SK-N-SH (cell line): ENCODE measurements at regions not wholly inside any gene's neighbourhood (a gene's known extent, or its start where the extent isn't known, plus 50 kb on each side); places are given as distances from the start of the nearest gene placed in this dataset.

Source experiments
- CTCF ChIA-PET: fragments of 300-600, 350-600 bp; formaldehyde crosslinking; extraction: SDS; loops from one replicate; lab custom pipeline; 2021; lab: Yijun Ruan, JAX
- POLR2A ChIA-PET: fragments of 350-600 bp; sonication (Branson Sonifier 250); formaldehyde crosslinking; extraction: SDS; loops from one replicate; lab custom pipeline; 2020; ENCODE audit warnings: antibody characterized with exemption, inconsistent platforms; lab: Yijun Ruan, JAX
- DNase-seq: peaks from one replicate; pipeline ENCODE4 v3.0.0; 2012
- H2AFZ ChIP-seq: fragments of 200-600 bp; sonication (generic); 2 replicates; pipeline ENCODE4 v1.8.1; 2016; ENCODE audit warnings: antibody characterized with exemption, mild to moderate bottlenecking, low read depth
- H3F3A ChIP-seq: fragments of 200-600 bp; sonication (generic); replicated peaks from 2 replicates; pipeline ENCODE3; 2016; ENCODE audit warnings: antibody characterized with exemption, mild to moderate bottlenecking; ENCODE audit not compliant: insufficient read depth
- H3K27ac ChIP-seq, 2 experiments: fragments of 200-500 bp in 1 of 2; fragments of 200-600 bp in 1 of 2; sonication (Bioruptor generic) in 1 of 2; sonication (generic), shearing (Covaris generic) in 1 of 2; 2 replicates each; pipeline versions ENCODE4 v1.5.1 to v1.6.1; 2014 to 2016; ENCODE audit warnings: low read depth in 2 of 2, inconsistent platforms in 1 of 2, low read length in 1 of 2, mild to moderate bottlenecking in 1 of 2, mixed read lengths in 1 of 2
- H3K27me3 ChIP-seq: fragments of 200-600 bp; sonication (generic), shearing (Covaris generic); 2 replicates; pipeline ENCODE4 v1.6.1; 2016; ENCODE audit warnings: mixed run types; ENCODE audit not compliant: insufficient read depth
- H3K36me3 ChIP-seq, 2 experiments: fragments of 200-500 bp in 1 of 2; fragments of 200-600 bp in 1 of 2; sonication (Bioruptor generic) in 1 of 2; sonication (generic) in 1 of 2; replicated peaks in 1 of 2; 2 replicates each; pipeline versions ENCODE3 to v1.5.1; 2014 to 2016; ENCODE audit warnings: low read length in 1 of 2, mild to moderate bottlenecking in 1 of 2; ENCODE audit not compliant: insufficient read depth in 2 of 2, control insufficient read depth in 1 of 2
- H3K4me1 ChIP-seq, 2 experiments: fragments of 200-500 bp in 1 of 2; fragments of 200-600 bp in 1 of 2; sonication (Bioruptor generic) in 1 of 2; sonication (generic), shearing (Covaris generic) in 1 of 2; 2 replicates each; pipeline versions ENCODE4 v1.5.1 to v1.6.1; 2014 to 2016; ENCODE audit warnings: low read depth in 1 of 2, low read length in 1 of 2, mixed run types in 1 of 2; ENCODE audit not compliant: insufficient read depth in 2 of 2, control insufficient read depth in 1 of 2
- H3K4me2 ChIP-seq: fragments of 200-600 bp; sonication (generic), shearing (Covaris generic); 2 replicates; pipeline ENCODE4 v1.6.1; 2017; ENCODE audit warnings: mixed run types
- H3K4me3 ChIP-seq, 2 experiments: fragments of 200-500 bp in 1 of 2; fragments of 200-600 bp in 1 of 2; sonication (Bioruptor generic) in 1 of 2; sonication (generic), shearing (Covaris generic) in 1 of 2; 2 replicates each; pipeline versions ENCODE4 v1.5.1 to v1.8.1; 2014 to 2016; ENCODE audit warnings: low read depth in 2 of 2, inconsistent platforms in 1 of 2, low read length in 1 of 2, mild to moderate bottlenecking in 1 of 2, mixed read lengths in 1 of 2, moderate library complexity in 1 of 2
- H3K79me2 ChIP-seq: fragments of 200-600 bp; sonication (generic); 2 replicates; pipeline ENCODE4 v1.8.1; 2017; ENCODE audit warnings: mild to moderate bottlenecking; ENCODE audit not compliant: insufficient read depth
- H3K9ac ChIP-seq: fragments of 200-600 bp; sonication (generic); 2 replicates; pipeline ENCODE4 v1.6.1; 2017; ENCODE audit warnings: mixed run types
- H3K9me2 ChIP-seq: fragments of 200-600 bp; sonication (generic); 2 replicates; pipeline ENCODE4 v1.6.1; 2017; ENCODE audit warnings: mixed run types
- H3K9me3 ChIP-seq: fragments of 200-600 bp; sonication (generic); 2 replicates; pipeline ENCODE4 v1.6.1; 2017; ENCODE audit warnings: mixed run types, mild to moderate bottlenecking, moderate library complexity
- H4K20me1 ChIP-seq: fragments of 200-600 bp; sonication (generic); 2 replicates; pipeline ENCODE4 v1.6.1; 2017; ENCODE audit warnings: mild to moderate bottlenecking, mixed run types; ENCODE audit not compliant: insufficient read depth
- CTCF ChIP-seq: fragments of 200-600 bp; sonication (generic); IDR thresholded peaks from 2 replicates; pipeline ENCODE4 v1.6.1; 2017; ENCODE audit warnings: antibody characterized with exemption, mild to moderate bottlenecking, moderate library complexity
- ELF1 ChIP-seq: IDR thresholded peaks from 2 replicates; pipeline ENCODE4 v1.4.0; 2012
- EP300 ChIP-seq, 2 experiments: IDR thresholded peaks; 2 replicates each; pipeline versions ENCODE4 v1.4.0 to v1.6.1; 2012; ENCODE audit warnings: borderline replicate concordance in 1 of 2, low read depth in 1 of 2, low read length in 1 of 2
- FOXJ3 ChIP-seq: sonication (generic); formaldehyde crosslinking; IDR thresholded peaks from 2 replicates; pipeline ENCODE4 v1.5.1; 2020; ENCODE audit warnings: mild to moderate bottlenecking, missing genetic modification reagents
- FOXM1 ChIP-seq: IDR thresholded peaks from 2 replicates; pipeline ENCODE4 v1.4.0; 2012; ENCODE audit warnings: low read depth, mild to moderate bottlenecking
- GATA2 ChIP-seq: sonication (generic); formaldehyde crosslinking; IDR thresholded peaks from 2 replicates; pipeline ENCODE4 v1.5.0; 2020; ENCODE audit warnings: mild to moderate bottlenecking, missing genetic modification reagents
- JUND ChIP-seq: IDR thresholded peaks from 2 replicates; pipeline ENCODE4 v1.4.0; 2012
- MEF2A ChIP-seq: IDR thresholded peaks from 2 replicates; pipeline ENCODE4 v1.4.0; 2012; ENCODE audit warnings: low read depth, borderline replicate concordance
- MXI1 ChIP-seq: IDR thresholded peaks from 2 replicates; pipeline ENCODE4 v1.6.1; 2012; ENCODE audit warnings: mild to moderate bottlenecking, low read depth, low read length, improper control_type of control experiment
- NRF1 ChIP-seq: IDR thresholded peaks from 2 replicates; pipeline ENCODE4 v1.6.1; 2012; ENCODE audit warnings: low read depth, mild to moderate bottlenecking, low read length
- RAD21 ChIP-seq: IDR thresholded peaks from 2 replicates; pipeline ENCODE4 v1.6.1; 2012; ENCODE audit warnings: mild to moderate bottlenecking, low read length
- RFX5 ChIP-seq: IDR thresholded peaks from 2 replicates; pipeline ENCODE4 v1.6.1; 2012; ENCODE audit warnings: mild to moderate bottlenecking, improper control_type of control experiment, low read length
- SIN3A ChIP-seq: IDR thresholded peaks from 2 replicates; pipeline ENCODE4 v1.6.1; 2012; ENCODE audit warnings: low read depth, mild to moderate bottlenecking, low read length, moderate library complexity, borderline replicate concordance
- SMC3 ChIP-seq: IDR thresholded peaks from 2 replicates; pipeline ENCODE4 v1.6.1; 2012; ENCODE audit warnings: low read depth, low read length, improper control_type of control experiment
- TCF12 ChIP-seq: IDR thresholded peaks from 2 replicates; pipeline ENCODE4 v1.4.0; 2012
- TEAD4 ChIP-seq: IDR thresholded peaks from 2 replicates; pipeline ENCODE4 v1.4.0; 2012; ENCODE audit warnings: mild to moderate bottlenecking, borderline replicate concordance; ENCODE audit not compliant: insufficient read depth
- WGBS: methylation state at CpG from one replicate; pipeline ENCODE4 v1.1.6; 2017; ENCODE audit warnings: low lambda C conversion rate; 5-methylcytosine and 5-hydroxymethylcytosine counted together
- TF ChIP-seq, protein P1 (sequence below): fragments of 150-350 bp; IDR thresholded peaks from 2 replicates; pipeline ENCODE4 v1.6.1; 2017; ENCODE audit warnings: antibody characterized with exemption, low read length, low read depth, borderline replicate concordance
- TF ChIP-seq, protein P2 (sequence below): IDR thresholded peaks from 2 replicates; pipeline ENCODE4 v1.6.1; 2012; ENCODE audit warnings: mild to moderate bottlenecking, low read depth, low read length, moderate library complexity

- H3K9me3 ChIP-seq = no peaks in the 10 kb centered on the region
- WGBS = 64% methylated on average over 5 of the region's 5 CpGs
- H3F3A ChIP-seq = no peaks in the 10 kb centered on the region
- H3K27me3 ChIP-seq = no peaks in the 10 kb centered on the region
- TF ChIP-seq SIN3A (no peak), EP300 (IDR thresholded peaks at IDR 0.05; ENCODE audit: borderline replicate concordance in 1 of 2, low read depth in 1 of 2, low read length in 1 of 2) (no peak), MEF2A (no peak), GATA2 (CRISPR knock-in tag) (no peak), CTCF (no peak), ELF1 (no peak), SMC3 (no peak), RFX5 (no peak), TEAD4 (no peak), FOXJ3 (CRISPR knock-in tag) (no peak), TCF12 (no peak), MXI1 (no peak), FOXM1 (no peak), RAD21 (no peak), JUND (no peak), NRF1 (no peak)
- TF ChIP-seq, protein P1, sequence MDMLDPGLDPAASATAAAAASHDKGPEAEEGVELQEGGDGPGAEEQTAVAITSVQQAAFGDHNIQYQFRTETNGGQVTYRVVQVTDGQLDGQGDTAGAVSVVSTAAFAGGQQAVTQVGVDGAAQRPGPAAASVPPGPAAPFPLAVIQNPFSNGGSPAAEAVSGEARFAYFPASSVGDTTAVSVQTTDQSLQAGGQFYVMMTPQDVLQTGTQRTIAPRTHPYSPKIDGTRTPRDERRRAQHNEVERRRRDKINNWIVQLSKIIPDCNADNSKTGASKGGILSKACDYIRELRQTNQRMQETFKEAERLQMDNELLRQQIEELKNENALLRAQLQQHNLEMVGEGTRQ = no peak
- TF ChIP-seq, protein P2, sequence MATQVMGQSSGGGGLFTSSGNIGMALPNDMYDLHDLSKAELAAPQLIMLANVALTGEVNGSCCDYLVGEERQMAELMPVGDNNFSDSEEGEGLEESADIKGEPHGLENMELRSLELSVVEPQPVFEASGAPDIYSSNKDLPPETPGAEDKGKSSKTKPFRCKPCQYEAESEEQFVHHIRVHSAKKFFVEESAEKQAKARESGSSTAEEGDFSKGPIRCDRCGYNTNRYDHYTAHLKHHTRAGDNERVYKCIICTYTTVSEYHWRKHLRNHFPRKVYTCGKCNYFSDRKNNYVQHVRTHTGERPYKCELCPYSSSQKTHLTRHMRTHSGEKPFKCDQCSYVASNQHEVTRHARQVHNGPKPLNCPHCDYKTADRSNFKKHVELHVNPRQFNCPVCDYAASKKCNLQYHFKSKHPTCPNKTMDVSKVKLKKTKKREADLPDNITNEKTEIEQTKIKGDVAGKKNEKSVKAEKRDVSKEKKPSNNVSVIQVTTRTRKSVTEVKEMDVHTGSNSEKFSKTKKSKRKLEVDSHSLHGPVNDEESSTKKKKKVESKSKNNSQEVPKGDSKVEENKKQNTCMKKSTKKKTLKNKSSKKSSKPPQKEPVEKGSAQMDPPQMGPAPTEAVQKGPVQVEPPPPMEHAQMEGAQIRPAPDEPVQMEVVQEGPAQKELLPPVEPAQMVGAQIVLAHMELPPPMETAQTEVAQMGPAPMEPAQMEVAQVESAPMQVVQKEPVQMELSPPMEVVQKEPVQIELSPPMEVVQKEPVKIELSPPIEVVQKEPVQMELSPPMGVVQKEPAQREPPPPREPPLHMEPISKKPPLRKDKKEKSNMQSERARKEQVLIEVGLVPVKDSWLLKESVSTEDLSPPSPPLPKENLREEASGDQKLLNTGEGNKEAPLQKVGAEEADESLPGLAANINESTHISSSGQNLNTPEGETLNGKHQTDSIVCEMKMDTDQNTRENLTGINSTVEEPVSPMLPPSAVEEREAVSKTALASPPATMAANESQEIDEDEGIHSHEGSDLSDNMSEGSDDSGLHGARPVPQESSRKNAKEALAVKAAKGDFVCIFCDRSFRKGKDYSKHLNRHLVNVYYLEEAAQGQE = no peak
- no peaks in the 10 kb centered on the region for H3K9me2 ChIP-seq
- H3K4me1 ChIP-seq = no peaks in the 10 kb centered on the region; a peak in 1 of 4 replicates
- no peaks in the 10 kb centered on the region for H3K36me3 ChIP-seq
- H3K4me2 ChIP-seq = no peak overlapping the region
- no peak overlapping the region for H3K9ac ChIP-seq
- no peak overlapping the region for H3K27ac ChIP-seq
- H3K4me3 ChIP-seq = no peak overlapping the region
- no peaks in the 10 kb centered on the region for H3K79me2 ChIP-seq
- H4K20me1 ChIP-seq = no peaks in the 10 kb centered on the region
- ChIA-PET POLR2A (interaction anchor here (0.7 kb wide), 1 partner anchor 11 kb away, joined by 3 read pairs; no protein-coding TSS in a partner anchor), CTCF (no interaction called here)
- H2AFZ ChIP-seq = no peak overlapping the region
- no peak for DNase-seq
These were observed 71.2 kb upstream of the SHISA3 start for GRCh38 chr4:42326040-42326439.
